HCT116 (cell line): ENCODE measurements at regions not wholly inside any gene's neighbourhood (a gene's known extent, or its start where the extent isn't known, plus 50 kb on each side); places are given as distances from the start of the nearest gene placed in this dataset.
"Not testable (repeated sequence)": the region's sequence is repeated elsewhere in the genome, so short reads cannot be mapped to it uniquely, and the experiment has no call there.

Experiments
- ATAC-seq: fragments of 200-7000 bp; cut with Tn5 transposase; 2 replicates; pipeline ENCODE4 v1.9.1; 2020; ENCODE audit warnings: mild to moderate bottlenecking, moderate library complexity
- BruUV-seq: library from RNA; stranded (reverse); fragments of 400-500 nt; replicated peaks from 2 replicates; lab custom pipeline; 2021; lab: Mats Ljungman, UMichigan
- CTCF ChIA-PET: fragments of 300-600 bp; sonication (Branson Sonifier 250); formaldehyde crosslinking; loops from one replicate; lab custom pipeline; 2021; ENCODE audit warnings: antibody characterized with exemption; lab: Charles Lee
- POLR2A ChIA-PET: fragments of 300-600, 350-600 bp; sonication (Branson Sonifier 250); formaldehyde crosslinking; loops from one replicate; lab custom pipeline; 2021; ENCODE audit warnings: antibody characterized with exemption; lab: Charles Lee
- RAD21 ChIA-PET, 2 experiments: fragments of 300-600 bp; sonication (Branson Sonifier 250); formaldehyde crosslinking; loops; one replicate each; lab custom pipeline; 2023; ENCODE audit warnings: low total read pairs in 2 of 2; ENCODE audit not compliant: uncharacterized antibody in 2 of 2, unreplicated experiment in 2 of 2, low non-redundant PET in 1 of 2; lab: Charles Lee
- DNase-seq: peaks from one replicate; pipeline ENCODE4 v3.0.0-alpha.2; 2010; ENCODE audit warnings: low read depth, low spot score
- H2AFZ ChIP-seq: fragments of 200-600 bp; shearing (Covaris generic), sonication (generic); 2 replicates; pipeline ENCODE4 v1.6.1; 2017; ENCODE audit warnings: low read depth, mixed run types, mixed read lengths, antibody characterized with exemption, low read length; ENCODE audit not compliant: poor library complexity, severe bottlenecking
- H3K27ac ChIP-seq: 2 replicates; pipeline ENCODE4 v1.5.1; 2012; ENCODE audit warnings: low read depth, low read length
- H3K27me3 ChIP-seq: fragments of 200-600 bp; sonication (generic); 2 replicates; pipeline ENCODE4 v1.6.1; 2016; ENCODE audit warnings: mixed run types, low read length, mixed read lengths; ENCODE audit not compliant: insufficient read depth
- H3K36me3 ChIP-seq, 2 experiments: fragments of 200-500 bp in 1 of 2; fragments of 200-600 bp in 1 of 2; sonication (Bioruptor generic) in 1 of 2; sonication (generic) in 1 of 2; 2 replicates each; pipeline versions ENCODE4 v1.5.1 to v1.6.1; 2014 to 2016; ENCODE audit warnings: low read length in 2 of 2, inconsistent platforms in 1 of 2, mixed read lengths in 1 of 2, mixed run types in 1 of 2; ENCODE audit not compliant: insufficient read depth in 2 of 2, control insufficient read depth in 1 of 2
- H3K4me1 ChIP-seq, 2 experiments: fragments of 200-600 bp in 1 of 2; sonication (generic) in 1 of 2; 2 replicates each; pipeline versions ENCODE4 v1.5.1 to v1.6.1; 2012 to 2017; ENCODE audit warnings: low read length in 2 of 2, inconsistent platforms in 1 of 2, mild to moderate bottlenecking in 1 of 2, mixed read lengths in 1 of 2, mixed run types in 1 of 2, moderate library complexity in 1 of 2; ENCODE audit not compliant: insufficient read depth in 2 of 2, control insufficient read depth in 1 of 2
- H3K4me2 ChIP-seq: fragments of 200-600 bp; sonication (generic); 2 replicates; pipeline ENCODE4 v1.6.1; 2017; ENCODE audit warnings: mixed run types, low read length, mixed read lengths
- H3K4me3 ChIP-seq, 2 experiments: fragments of 200-600 bp in 1 of 2; sonication (generic) in 1 of 2; replicated peaks in 1 of 2; 2 replicates each; pipeline ENCODE4 v1.5.1; 2011 to 2016; ENCODE audit warnings: low read length in 2 of 2, control low read depth in 1 of 2, low read depth in 1 of 2, mild to moderate bottlenecking in 1 of 2, mixed read lengths in 1 of 2, mixed run types in 1 of 2
- H3K79me2 ChIP-seq: fragments of 200-600 bp; sonication (generic); 2 replicates; pipeline ENCODE4 v1.6.1; 2017; ENCODE audit warnings: mild to moderate bottlenecking, mixed run types, low read length, moderate library complexity, mixed read lengths; ENCODE audit not compliant: insufficient read depth
- H3K9ac ChIP-seq: fragments of 200-600 bp; sonication (generic); 2 replicates; pipeline ENCODE4 v1.6.1; 2016; ENCODE audit warnings: low read length, mixed read lengths
- H3K9me2 ChIP-seq: fragments of 200-600 bp; sonication (generic), shearing (Covaris generic); 2 replicates; pipeline ENCODE4 v1.6.1; 2017; ENCODE audit warnings: mixed run types, mild to moderate bottlenecking, moderate library complexity; ENCODE audit not compliant: insufficient read depth
- H3K9me3 ChIP-seq, 2 experiments: fragments of 200-500 bp in 1 of 2; fragments of 200-600 bp in 1 of 2; sonication (Bioruptor generic) in 1 of 2; sonication (generic) in 1 of 2; 2 replicates each; pipeline ENCODE4 v1.6.1; 2014 to 2017; ENCODE audit warnings: low read length in 2 of 2, mixed read lengths in 2 of 2, inconsistent platforms in 1 of 2, low read depth in 1 of 2, mild to moderate bottlenecking in 1 of 2, mixed run types in 1 of 2, moderate library complexity in 1 of 2; ENCODE audit not compliant: control insufficient read depth in 1 of 2, insufficient read depth in 1 of 2
- H4K20me1 ChIP-seq: fragments of 200-600 bp; sonication (generic), shearing (Covaris generic); 2 replicates; pipeline ENCODE4 v1.6.1; 2017; ENCODE audit warnings: mixed run types, mild to moderate bottlenecking, moderate library complexity; ENCODE audit not compliant: insufficient read depth
- ATF3 ChIP-seq: IDR thresholded peaks from 2 replicates; pipeline ENCODE4 v1.6.1; 2012
- EZH2phosphoT487 ChIP-seq: fragments of 200-600 bp; IDR thresholded peaks from 2 replicates; pipeline ENCODE4 v1.6.1; 2018; ENCODE audit warnings: antibody characterized with exemption, borderline replicate concordance
- JUND ChIP-seq: IDR thresholded peaks from 2 replicates; pipeline ENCODE4 v1.6.1; 2012
- SIN3A ChIP-seq: IDR thresholded peaks from 2 replicates; pipeline ENCODE4 v1.6.1; 2012; ENCODE audit warnings: low read depth
- SRF ChIP-seq: IDR thresholded peaks from 2 replicates; pipeline ENCODE4 v1.6.1; 2012; ENCODE audit warnings: low read depth
- ZFX ChIP-seq: fragments of 450-650 bp; IDR thresholded peaks from 2 replicates; pipeline ENCODE4 v1.6.1; 2017
- intact Hi-C: fragments of 100-400 bp; cut with micrococcal nuclease; formaldehyde crosslinking; loops from 2 replicates; pipeline ENCODE4 v1.10.0; 2022

- Histone ChIP-seq H2AFZ (no peak overlapping the region), H3K79me2 (no peaks in the 10 kb centered on the region), H3K4me2 (no peak overlapping the region), H3K4me1 (no peaks in the 10 kb centered on the region), H3K4me3 (no peak overlapping the region), H3K9me3 (peaks cover 7 to 11% of the 10 kb centered on the region in 2 experiments; a peak in 3 of 4 replicates), H3K36me3 (no peaks in the 10 kb centered on the region), H3K27ac (no peak overlapping the region), H3K9ac (no peak overlapping the region), H3K27me3 (no peaks in the 10 kb centered on the region), H4K20me1 (no peaks in the 10 kb centered on the region), H3K9me2 (no peaks in the 10 kb centered on the region)
- no peak for DNase-seq
- TF ChIP-seq EZH2phosphoT487 (no peak), JUND (no peak), SIN3A (no peak), SRF (no peak), ZFX (no peak), ATF3 (no peak)
- ChIA-PET POLR2A (no interaction called here), RAD21 (no interaction called here), CTCF (no interaction called here)
- intact Hi-C loops: no loop called here
- no peak for ATAC-seq
- no TSS peak for BruUV-seq
These were observed 732.1 kb downstream of the MAT2B start for GRCh38 chr5:164237486-164237885.

GRCh38 chr5:164251781-164252180 lies 746.4 kb downstream of the MAT2B start:
- CTCF ChIA-PET, H3K9me3 ChIP-seq, DNase-seq, H3K4me3 ChIP-seq, H3K27me3 ChIP-seq, BruUV-seq, H4K20me1 ChIP-seq, POLR2A ChIA-PET, ATAC-seq, H3K9me2 ChIP-seq, H3K4me1 ChIP-seq, H3K79me2 ChIP-seq, H3K9ac ChIP-seq, H3K36me3 ChIP-seq, H2AFZ ChIP-seq, RAD21 ChIA-PET, H3K4me2 ChIP-seq, H3K27ac ChIP-seq, intact Hi-C loops: not testable (repeated sequence)
